Stimulated activated naive CD4-positive, alpha-beta T cell (primary cell): ENCODE measurements at regions not wholly inside any gene's neighbourhood (a gene's known extent, or its start where the extent isn't known, plus 50 kb on each side); places are given as distances from the start of the nearest gene placed in this dataset.
"Not testable (repeated sequence)": the region's sequence is repeated elsewhere in the genome, so short reads cannot be mapped to it uniquely, and the experiment has no call there.

ENCODE experiments used
- DNase-seq, 6 experiments: peaks; one replicate each; lab custom pipeline; 2025; lab: John Stamatoyannopoulos, UW

DNA sequence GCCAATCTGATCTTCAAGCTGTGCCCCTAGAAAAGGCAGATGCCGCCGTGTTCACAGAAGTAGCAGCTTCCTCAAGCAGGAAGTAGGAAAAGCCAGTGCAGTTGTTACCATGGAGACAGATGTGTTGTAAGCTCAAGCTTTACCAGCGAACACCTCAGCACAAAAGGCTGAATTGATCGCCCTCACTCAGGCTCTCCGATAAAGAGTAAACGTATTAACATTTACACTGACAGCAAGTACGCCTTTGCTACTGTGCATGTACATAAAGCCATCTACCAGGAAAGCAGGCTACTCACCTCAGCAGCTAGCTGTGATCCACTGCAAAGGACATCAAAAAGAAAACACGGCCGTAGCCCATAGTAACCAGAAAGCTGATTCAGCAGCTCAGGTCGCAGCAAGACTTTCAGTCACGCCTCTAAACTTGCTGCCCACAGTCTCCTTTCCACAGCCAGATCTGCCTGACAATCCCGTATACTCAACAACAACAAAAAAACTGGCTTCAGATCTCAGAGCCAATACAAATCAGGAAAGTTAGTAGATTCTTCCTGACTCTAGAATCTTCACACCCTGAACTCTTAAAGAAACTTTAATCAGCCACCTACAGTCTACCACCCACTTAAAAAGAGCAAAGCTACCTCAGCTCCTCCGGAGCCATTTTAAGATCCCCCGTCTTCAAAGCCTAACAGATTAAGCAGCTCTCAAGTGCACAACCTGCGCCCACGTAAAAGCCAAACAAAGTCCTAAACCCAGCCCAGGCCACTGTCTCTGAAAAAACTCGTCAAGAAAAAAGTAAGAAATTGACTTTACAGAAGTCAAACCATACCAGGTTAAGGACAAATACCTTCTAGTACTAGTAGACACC, 160.0 kb downstream of the DEFB131A start:
- peak; percentile 35 to 83 (median 56) for DNase-seq

DNA sequence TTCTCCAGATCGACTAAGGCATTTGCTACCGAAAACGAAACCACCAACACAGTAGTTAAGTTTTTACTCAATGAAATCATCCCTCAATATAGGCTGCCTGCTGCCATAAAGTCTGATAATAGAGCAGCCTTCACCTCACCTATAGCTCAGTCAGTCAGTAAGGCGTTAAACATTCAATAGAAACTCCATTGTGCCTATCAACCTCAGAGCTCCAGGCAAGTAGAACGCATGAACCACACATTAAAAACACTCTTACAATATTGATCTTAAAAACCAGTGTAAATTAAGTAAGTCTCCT, 160.6 kb downstream of the DEFB131A start:
- peak in 2 of 6 experiments; percentile 23 to 42 for DNase-seq

DNA sequence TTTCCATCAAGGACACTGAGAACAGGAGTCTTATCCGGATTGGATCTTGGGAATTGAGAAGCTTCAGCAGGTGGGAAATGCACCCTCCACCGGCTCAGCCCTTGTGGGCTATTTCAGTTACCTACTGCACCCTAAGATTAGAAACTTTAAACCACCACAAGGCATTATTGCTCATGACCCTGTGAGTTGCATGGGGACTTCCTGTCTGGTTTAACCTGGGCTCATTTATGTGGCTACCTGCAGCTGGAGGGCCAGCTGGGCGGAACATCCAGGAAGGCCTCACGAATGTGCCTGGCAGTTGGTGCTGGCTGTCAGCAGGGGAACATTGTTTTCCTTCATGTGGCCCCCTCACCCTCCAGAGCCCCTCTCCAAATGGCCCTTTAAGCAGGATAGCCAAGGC, 164.1 kb downstream of the DEFB131A start:
- DNase-seq = no peak

DNA sequence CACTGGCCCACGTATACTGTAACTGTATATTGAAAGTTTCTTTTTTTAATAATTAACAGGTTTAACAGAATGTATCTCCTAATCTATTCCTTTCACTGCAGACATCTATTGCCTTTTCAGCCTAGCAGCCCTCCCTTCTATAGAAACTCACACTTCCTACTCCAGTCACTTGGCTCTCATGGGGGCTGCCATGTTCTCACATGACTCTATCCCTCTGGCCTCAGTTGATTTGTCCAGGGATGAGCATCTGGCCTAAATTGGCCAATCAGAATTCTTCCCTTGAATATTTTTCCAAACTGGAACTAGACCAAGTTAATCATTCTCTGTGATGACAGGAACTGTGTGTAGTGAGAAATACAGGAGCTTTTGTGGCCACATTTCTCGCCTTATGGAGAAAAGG, 166.1 kb downstream of the DEFB131A start:
- not testable (repeated sequence) for DNase-seq

DNA sequence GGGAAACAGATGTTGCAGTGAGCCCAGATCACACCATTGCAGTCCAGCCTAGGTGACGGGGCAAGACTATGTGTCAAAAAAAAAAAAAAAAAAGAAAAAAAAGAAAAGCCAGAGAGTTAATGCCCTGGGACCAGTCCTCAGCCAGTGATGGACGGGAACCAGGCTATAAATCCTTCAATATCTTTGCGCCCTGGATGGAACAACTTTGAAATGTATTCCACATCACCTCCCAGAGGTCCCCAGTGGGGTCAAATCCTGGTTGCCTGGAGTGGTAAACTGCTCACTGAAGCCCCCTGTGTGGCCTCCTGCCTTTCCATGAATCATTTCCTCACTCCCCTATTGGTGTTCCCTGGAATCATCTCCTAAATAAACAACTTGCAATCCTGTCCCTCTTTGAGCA, 166.9 kb downstream of the DEFB131A start:
- no peak for DNase-seq

DNA sequence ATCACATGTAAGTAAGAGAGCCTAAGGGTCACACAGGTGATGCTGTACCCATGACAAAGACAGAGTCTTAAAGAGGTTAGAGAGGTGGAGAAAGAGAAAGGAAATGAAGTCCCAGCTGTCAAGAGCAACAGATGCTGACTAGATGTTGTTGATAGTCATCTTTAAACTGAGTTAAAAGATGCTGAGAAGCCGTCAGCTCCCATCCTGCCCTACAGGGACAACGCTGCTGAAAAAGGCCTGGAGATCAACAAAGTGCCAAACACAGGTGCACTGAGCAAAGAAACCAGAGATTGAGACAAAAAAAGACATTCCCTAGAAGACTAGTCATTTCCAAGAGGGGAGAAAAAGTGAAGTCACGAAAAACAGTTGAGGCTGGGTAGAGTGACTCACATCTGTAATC, 145.0 kb upstream of the DRD5 start:
- not testable (repeated sequence) for DNase-seq

DNA sequence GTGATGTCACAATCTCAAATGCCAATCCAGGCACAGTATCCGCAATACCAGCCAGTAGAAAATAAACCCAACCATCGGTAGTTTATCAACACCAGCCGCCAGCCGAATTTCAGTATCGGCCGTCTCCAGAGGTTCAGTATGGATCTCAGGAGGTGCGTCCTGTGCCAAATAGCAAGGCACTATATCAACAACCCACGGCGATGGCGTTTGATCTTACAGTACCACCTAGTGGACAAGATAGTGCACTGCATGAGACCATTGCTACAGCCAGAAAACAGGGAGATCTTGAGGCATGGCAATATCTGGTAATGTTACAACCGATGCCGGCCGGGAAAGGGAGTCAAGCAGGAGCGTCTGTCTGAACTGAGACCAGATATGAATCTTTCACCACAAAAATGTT, 121.8 kb upstream of the DRD5 start:
- peak in 2 of 6 experiments; percentile 27 to 58 for DNase-seq

DNA sequence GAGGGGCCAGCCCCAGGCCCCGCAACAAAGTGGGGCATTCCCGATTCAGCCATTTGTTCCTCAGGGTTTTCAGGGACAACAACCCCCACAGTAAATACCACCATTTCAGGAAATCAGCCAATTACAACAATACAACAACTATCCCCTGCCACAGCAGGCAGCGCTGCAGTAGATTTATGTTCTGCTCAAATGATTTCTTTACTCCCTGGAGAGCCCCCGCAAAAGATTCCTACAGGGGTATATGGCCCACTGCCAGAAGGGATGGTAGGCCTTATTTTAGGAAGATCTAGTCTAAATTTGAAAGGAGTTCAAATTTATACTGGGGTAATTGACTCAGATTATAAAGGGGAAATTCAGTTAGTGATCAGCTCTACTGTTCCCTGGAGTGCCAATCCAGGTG, 120.5 kb upstream of the DRD5 start:
- not testable (repeated sequence) for DNase-seq

DNA sequence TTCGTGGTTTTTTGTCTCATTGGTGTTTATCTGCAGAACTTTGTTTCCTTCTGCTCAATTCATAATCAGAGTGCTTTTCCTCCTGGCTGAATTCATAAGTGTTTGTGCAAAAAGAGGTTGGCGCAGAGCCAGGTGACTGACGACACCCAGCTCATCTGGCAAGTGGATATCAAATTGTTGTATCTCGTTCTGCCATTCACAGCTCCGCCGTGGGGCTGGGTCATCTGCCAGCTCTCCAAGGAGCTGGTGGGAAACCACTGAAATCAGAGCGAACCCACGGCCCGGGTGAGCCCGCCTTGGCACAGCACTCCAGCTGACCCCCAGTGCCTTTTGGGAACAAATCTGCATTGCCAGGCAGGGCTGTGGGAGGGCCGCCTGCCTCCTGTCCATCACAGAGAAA, 110.7 kb upstream of the DRD5 start:
- DNase-seq = not testable (repeated sequence)

DNA sequence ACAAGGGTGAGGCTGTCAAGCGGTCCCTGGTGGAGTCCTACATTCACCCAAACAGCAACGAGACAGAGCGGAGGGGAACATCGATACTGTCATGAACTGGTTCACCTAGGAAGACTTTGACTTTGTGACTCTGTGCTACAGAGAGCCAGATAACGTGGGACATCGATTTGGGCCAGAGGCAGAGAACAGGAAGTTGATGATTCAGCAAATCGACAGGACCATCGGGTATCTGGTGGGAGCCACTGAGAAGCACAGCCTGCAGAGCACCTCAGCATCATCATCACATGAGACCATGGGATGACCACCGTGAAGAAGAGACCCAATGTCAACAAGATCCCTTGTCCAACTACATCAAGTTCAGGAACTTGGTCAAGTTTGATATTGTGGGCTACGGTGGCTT, 104.1 kb upstream of the DRD5 start:
- DNase-seq = not testable (repeated sequence)

DNA sequence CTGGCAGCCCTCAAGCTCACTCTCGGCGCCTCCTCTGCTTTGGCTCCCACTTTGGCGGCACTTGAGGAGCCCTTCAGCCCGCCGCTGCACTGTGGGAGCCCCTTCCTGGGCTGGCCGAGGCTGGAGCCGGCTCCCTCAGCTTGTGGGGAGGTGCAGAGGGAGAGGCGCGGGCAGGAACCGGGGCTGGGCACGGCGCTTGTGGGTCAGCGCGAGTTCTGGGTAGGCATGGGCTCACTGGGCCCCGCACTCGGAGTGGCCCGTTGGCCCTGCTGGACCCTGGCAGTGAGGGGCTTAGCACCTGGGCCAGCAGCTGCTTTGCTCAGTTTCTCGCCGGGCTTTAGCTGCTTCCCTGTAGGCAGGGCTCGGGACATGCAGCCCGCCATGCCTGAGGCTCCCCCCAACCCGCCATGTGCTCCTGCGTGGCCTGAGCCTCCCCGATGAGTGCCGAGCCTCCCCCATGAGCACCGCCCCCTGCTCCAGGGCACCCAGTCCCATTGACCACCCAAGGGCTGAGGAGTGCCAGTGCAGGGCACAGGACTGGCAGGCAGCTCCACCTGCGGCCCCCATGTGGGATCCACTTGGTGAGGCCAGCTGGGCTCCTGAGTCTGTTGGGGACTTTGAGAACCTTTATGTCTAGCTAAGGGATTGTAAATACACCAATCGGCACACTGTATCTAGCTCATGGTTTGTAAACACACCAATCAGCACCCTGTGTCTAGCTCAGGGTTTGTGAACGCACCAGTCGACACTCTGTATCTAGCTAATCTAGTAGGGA, 101.5 kb upstream of the DRD5 start:
- no peak for DNase-seq

DNA sequence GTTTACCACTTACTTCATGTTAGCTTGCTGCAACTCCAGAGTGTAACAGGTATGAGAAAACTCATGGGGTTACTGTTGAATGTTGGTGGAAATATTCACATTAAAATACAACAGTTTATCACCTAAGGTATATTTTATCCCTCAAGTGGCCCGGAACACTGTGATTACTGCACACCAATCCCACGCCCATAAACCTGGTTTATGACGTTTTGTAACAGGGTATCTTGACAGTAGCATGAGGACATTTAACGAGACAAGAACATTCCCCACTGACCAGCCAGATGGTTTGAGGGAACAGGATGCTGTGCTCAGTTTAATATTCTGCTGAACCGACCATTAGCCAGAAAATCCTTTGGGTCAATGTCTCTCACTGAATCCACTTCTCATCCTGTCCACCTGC, 98.3 kb upstream of the DRD5 start:
- not testable (repeated sequence) for DNase-seq

DNA sequence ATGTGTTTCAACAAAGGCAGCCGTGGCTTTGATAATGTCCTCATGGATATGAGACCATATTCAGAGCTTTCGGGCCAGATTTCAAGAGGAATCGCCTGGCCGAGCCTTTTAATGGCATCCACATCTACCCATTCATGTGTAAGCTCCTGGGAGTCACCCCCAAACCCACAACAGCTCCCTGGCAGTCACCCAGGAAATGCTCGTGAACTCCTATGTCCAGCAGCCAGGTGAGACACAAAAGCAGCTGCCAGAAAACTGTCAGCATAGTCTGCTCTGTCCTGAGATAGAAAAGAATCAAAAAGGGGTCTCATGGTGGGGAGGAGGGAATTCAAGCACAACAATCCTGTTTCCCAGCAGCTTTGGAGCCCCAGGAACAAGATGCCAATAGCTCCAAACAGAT, 96.4 kb upstream of the DRD5 start:
- DNase-seq = not testable (repeated sequence)

DNA sequence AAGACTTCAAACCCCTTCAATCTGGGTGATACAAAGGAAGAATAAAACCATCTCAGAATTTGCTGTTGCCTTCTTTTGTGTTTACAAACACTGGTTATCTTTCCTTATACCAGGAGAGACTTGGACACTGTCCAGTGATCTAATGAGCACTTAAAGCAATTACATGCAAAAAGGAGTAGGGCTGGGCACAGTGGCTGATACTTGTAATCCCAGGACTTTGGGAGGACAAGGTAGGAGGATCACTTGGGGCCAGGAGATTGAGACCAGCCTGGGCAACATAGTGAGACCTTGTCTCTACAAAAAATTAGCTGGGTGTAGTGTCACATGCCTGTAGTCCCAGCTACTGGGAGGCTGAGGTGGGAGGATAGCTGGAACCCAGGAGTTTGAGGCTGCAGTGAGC, 95.7 kb upstream of the DRD5 start:
- no peak for DNase-seq

DNA sequence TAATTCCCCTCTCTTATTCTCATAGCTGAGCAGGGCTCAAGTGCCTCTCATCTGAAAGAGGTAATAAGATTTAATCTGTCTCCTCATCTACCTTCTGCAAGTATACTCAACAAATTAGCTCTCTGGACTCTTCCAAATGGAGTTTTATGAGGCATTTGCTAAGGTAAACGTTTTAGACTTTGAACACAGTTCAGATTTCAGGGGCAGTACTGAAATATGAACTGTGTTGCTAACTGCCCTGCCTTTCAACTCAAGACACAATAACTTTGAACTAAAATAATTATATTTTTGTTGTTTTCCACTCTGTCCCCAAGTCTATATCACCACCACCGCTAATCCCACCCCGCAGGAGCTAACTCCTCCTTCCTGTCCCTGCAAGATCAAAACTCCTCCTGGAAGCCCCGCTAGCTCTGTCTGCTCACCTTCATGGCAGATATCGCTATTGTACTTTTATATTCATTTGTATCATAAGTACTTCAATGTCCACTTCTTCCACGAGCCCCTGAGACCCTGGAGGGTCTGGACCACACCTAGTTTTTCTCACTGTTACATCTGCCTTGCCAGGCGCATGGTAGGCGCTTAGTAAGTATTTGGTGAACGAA, 90.7 kb upstream of the DRD5 start:
- not testable (repeated sequence) for DNase-seq

DNA sequence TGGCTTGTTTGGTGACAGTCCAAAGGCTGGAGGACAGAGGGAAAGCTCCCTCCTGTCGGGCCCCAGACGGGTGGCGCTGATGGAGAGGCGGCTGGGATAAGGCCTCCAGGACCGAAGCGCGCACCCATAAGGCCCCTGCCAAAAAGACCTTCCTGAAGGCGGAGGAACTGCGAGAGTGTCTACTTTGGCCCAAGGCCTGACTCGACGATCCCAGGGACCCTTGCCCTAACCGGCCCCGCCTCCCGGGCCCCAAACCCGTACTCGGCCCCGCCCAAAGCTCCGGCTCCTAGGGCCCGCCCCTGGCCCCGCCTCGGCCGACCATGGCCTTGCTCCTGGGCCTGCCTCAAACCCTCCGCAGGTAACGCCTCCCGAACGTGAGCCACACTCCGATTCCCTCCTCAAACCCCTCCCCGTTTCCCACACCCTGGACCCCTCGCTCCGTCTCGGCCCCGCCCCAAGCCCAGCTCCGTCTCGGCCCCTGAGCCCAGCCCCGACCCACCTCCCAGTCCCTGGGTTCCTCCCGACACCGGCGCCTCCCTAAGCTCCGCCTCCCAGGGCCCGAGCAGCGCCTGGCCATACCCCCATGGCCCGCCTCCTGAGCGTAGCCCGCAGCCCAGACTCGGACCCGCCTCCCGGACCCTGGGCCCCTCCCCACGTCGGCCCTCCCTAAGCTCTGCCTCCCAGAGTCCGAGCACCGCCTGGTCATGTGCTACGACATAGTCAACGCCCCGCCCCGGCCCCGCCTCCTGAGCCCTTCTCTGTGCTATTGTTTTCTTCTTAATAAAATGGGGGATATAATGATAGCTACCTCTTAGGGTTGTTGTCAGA, 90.0 kb upstream of the DRD5 start:
- DNase-seq = peak; percentile 81 to 88 (median 84)

DNA sequence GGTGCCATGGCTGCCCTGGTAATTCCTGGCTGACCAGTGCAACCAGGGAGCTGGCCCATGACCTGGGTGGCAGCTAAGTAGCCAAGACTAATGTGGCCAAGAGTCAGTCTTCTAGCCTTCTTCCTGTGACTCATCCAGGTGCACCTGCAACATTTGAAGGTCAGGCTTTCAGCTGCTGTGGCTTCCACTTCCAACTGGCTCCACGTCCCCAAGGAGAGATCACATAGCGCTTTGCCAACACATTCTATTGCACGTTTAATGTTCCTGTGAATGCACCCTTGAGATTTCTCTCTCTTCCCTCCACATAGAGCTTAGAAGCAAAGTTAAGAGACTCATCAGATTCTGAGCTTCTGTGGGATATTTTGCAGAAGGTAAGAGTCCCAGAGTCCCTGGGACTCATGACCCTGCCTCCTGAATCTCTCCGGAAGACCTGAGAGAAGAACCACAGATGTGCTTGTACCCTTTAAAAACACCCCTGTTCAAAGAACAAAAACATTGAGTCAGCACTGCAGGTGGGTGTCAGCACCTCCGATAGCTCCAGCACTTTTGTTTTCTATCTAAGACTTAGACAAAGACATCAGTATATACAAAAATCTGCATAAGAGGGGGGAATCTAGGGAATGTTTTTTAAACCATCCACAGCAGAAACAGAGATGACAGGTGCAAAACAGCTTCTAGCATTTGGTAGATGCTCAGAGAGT, 88.5 kb upstream of the DRD5 start:
- DNase-seq = peak in 1 of 6 experiments; percentile 10

DNA sequence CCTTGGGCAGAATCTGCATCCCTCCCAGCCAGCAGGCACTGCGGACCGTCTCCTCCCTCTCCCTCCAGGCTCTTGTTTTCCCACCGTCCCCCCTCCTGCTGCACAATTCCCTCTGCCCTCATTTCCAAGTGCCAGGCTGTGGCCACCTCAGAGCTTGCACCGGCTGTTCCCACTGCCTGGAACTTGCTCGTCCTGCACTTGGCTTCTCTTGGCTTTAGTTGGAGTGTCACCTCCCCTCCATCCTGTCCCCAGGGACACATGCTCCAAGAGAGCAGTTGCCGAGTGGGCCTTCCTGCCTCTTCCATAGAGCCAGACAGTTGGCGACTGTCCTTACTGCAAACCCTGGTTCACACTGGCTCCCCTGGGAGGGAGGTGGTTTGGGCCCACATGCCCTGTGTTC, 87.0 kb upstream of the DRD5 start:
- DNase-seq = not testable (repeated sequence)

DNA sequence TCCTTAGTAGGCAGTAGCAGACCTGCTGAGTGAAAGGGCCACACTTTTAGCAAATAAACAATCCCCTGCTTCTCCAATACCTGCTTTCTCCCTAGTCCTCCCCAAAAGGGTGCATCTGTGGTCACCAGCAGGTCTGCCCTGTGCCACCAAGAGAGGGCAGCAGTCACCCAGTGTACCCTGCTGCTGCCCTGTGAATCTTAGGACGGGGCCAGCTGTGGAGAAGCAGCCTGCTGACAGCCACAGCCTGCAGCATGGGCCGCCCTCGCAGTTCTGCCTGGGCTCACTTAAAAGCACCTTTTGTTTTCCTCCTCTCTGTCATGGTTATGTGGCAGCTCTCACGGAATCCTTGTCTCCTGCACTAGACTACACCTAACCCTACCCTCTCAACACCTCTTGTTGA, 85.4 kb upstream of the DRD5 start:
- peak in 4 of 6 experiments; percentile 4 to 9 (median 8) for DNase-seq

DNA sequence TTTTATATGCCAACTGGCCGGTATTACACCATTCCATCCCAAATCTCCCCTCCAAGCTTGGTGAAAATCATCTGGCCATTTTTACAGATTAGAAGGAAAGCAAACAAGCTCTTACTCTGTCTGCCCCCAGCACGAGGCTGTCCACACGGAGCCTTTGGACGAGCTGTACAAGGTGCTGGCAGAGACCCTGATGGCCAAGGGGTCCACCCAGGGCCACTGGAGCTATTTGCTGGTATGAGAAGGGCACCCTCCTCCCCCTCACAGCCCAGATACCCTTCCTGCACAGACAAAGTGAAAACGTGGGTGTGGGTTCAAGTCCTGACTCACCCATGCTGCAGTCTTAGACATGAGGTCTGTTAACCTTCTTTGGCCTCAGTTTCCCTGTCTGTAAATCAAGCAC, 84.9 kb upstream of the DRD5 start:
- DNase-seq = not testable (repeated sequence)

DNA sequence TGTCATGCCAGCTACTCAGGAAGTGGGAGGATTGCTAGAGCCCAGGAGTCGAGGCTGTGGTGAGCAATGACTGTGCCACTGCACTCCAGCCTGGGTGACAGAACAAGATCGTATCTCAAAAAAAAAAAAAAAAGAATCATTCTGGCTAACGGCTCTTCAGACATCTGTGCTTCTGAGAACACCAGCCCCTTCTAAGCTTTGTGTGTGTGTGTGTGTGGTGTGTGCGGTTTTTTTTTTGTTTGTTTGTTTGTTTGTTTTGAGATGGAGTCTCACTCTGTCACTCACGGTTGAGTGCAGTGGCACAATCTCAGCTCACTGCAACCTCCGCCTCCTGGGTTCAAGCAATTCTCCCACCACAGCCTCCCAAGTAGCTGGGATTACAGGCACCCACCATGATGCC, 79.4 kb upstream of the DRD5 start:
- not testable (repeated sequence) for DNase-seq
